ENCODE measurements at regions not wholly inside any gene's neighbourhood (a gene's known extent, or its start where the extent isn't known, plus 50 kb on each side); places are given as distances from the start of the nearest gene placed in this dataset.

- no peak for DNase-seq
- Mint-ChIP-seq H3K4me3 (no peak overlapping the region), H3K9me3 (no peaks in the 10 kb centered on the region), H3K27me3 (no peaks in the 10 kb centered on the region), H3K4me1 (no peaks in the 10 kb centered on the region), H3K27ac (no peak overlapping the region), H3K36me3 (no peaks in the 10 kb centered on the region)
- CTCF ChIA-PET = interaction anchor here (1.3 kb wide), 1 partner anchor 10 kb away, joined by 6 read pairs; no protein-coding TSS in a partner anchor
Measured at GRCh38 chr6:163831736-163832135, 417.2 kb downstream of the QKI start.

- no peak for DNase-seq
- Mint-ChIP-seq H3K27me3 (no peaks in the 10 kb centered on the region), H3K4me3 (no peak overlapping the region), H3K36me3 (no peaks in the 10 kb centered on the region), H3K9me3 (no peaks in the 10 kb centered on the region), H3K27ac (no peak overlapping the region), H3K4me1 (no peaks in the 10 kb centered on the region)
- CTCF ChIA-PET = no interaction called here
Measured at GRCh38 chr6:163830641-163831040, 416.1 kb downstream of the QKI start.

- no peaks in the 10 kb centered on the region for H3K4me1 Mint-ChIP-seq
- H3K27ac Mint-ChIP-seq = no peak overlapping the region
- CTCF ChIA-PET = no interaction called here
- no peak for DNase-seq
- H3K27me3 Mint-ChIP-seq = no peaks in the 10 kb centered on the region
- H3K4me3 Mint-ChIP-seq = no peak overlapping the region
- H3K36me3 Mint-ChIP-seq = no peaks in the 10 kb centered on the region
- H3K9me3 Mint-ChIP-seq = no peaks in the 10 kb centered on the region
Measured at GRCh38 chr6:163828038-163828795, 413.7 kb downstream of the QKI start.

GRCh38 chr6:163827143-163827542 lies 412.6 kb downstream of the QKI start:
- DNase-seq = no peak
- CTCF ChIA-PET = no interaction called here
- no peaks in the 10 kb centered on the region for H3K4me1 Mint-ChIP-seq
- no peak overlapping the region for H3K27ac Mint-ChIP-seq
- H3K4me3 Mint-ChIP-seq = no peak overlapping the region
- no peaks in the 10 kb centered on the region for H3K27me3 Mint-ChIP-seq
- no peaks in the 10 kb centered on the region for H3K36me3 Mint-ChIP-seq
- no peaks in the 10 kb centered on the region for H3K9me3 Mint-ChIP-seq

- Mint-ChIP-seq H3K4me3 (no peak overlapping the region), H3K36me3 (no peaks in the 10 kb centered on the region), H3K9me3 (no peaks in the 10 kb centered on the region), H3K27me3 (no peaks in the 10 kb centered on the region), H3K4me1 (no peaks in the 10 kb centered on the region), H3K27ac (no peak overlapping the region)
- CTCF ChIA-PET = no interaction called here
- no peak for DNase-seq
Measured at GRCh38 chr6:163826629-163827028, 412.1 kb downstream of the QKI start.

GRCh38 chr6:163825033-163825432 lies 410.5 kb downstream of the QKI start:
- Mint-ChIP-seq H3K4me1 (no peaks in the 10 kb centered on the region), H3K4me3 (no peak overlapping the region), H3K9me3 (no peaks in the 10 kb centered on the region), H3K27me3 (no peaks in the 10 kb centered on the region), H3K27ac (no peak overlapping the region), H3K36me3 (no peaks in the 10 kb centered on the region)
- no peak for DNase-seq
- CTCF ChIA-PET = no interaction called here

GRCh38 chr6:163823577-163823976 lies 409.1 kb downstream of the QKI start:
- Mint-ChIP-seq H3K27ac (no peak overlapping the region), H3K4me1 (no peaks in the 10 kb centered on the region), H3K36me3 (no peaks in the 10 kb centered on the region), H3K27me3 (no peaks in the 10 kb centered on the region), H3K9me3 (no peaks in the 10 kb centered on the region), H3K4me3 (no peak overlapping the region)
- CTCF ChIA-PET = no interaction called here
- no peak for DNase-seq

GRCh38 chr6:163820745-163821458 lies 406.4 kb downstream of the QKI start:
- Mint-ChIP-seq H3K36me3 (no peaks in the 10 kb centered on the region), H3K27me3 (no peaks in the 10 kb centered on the region), H3K4me3 (no peak overlapping the region), H3K9me3 (no peaks in the 10 kb centered on the region), H3K4me1 (no peaks in the 10 kb centered on the region), H3K27ac (no peak overlapping the region)
- CTCF ChIA-PET = no interaction called here
- DNase-seq = no peak

GRCh38 chr6:163820171-163820570 lies 405.7 kb downstream of the QKI start:
- Mint-ChIP-seq H3K4me3 (no peak overlapping the region), H3K27me3 (no peaks in the 10 kb centered on the region), H3K27ac (no peak overlapping the region), H3K36me3 (no peaks in the 10 kb centered on the region), H3K9me3 (no peaks in the 10 kb centered on the region), H3K4me1 (no peaks in the 10 kb centered on the region)
- DNase-seq = no peak
- CTCF ChIA-PET = no interaction called here

- Mint-ChIP-seq H3K4me1 (no peaks in the 10 kb centered on the region), H3K4me3 (no peak overlapping the region), H3K9me3 (no peaks in the 10 kb centered on the region), H3K27me3 (no peaks in the 10 kb centered on the region), H3K27ac (no peak overlapping the region), H3K36me3 (no peaks in the 10 kb centered on the region)
- DNase-seq = no peak
- CTCF ChIA-PET = no interaction called here
Measured at GRCh38 chr6:163818719-163819118, 404.2 kb downstream of the QKI start.

GRCh38 chr6:163816441-163816840 lies 401.9 kb downstream of the QKI start:
- DNase-seq = no peak
- no peaks in the 10 kb centered on the region for H3K4me1 Mint-ChIP-seq
- no peaks in the 10 kb centered on the region for H3K9me3 Mint-ChIP-seq
- CTCF ChIA-PET = no interaction called here
- no peak overlapping the region for H3K4me3 Mint-ChIP-seq
- no peaks in the 10 kb centered on the region for H3K36me3 Mint-ChIP-seq
- H3K27ac Mint-ChIP-seq = no peak overlapping the region
- H3K27me3 Mint-ChIP-seq = no peaks in the 10 kb centered on the region

GRCh38 chr6:163815796-163816195 lies 401.3 kb downstream of the QKI start:
- Mint-ChIP-seq H3K9me3 (no peaks in the 10 kb centered on the region), H3K36me3 (no peaks in the 10 kb centered on the region), H3K4me1 (no peaks in the 10 kb centered on the region), H3K27ac (no peak overlapping the region), H3K4me3 (no peak overlapping the region), H3K27me3 (no peaks in the 10 kb centered on the region)
- DNase-seq = no peak
- CTCF ChIA-PET = no interaction called here

- no peak overlapping the region for H3K27ac Mint-ChIP-seq
Measured at GRCh38 chr6:163814494-163815364, 400.2 kb downstream of the QKI start.

GRCh38 chr6:163813979-163814493 lies 399.5 kb downstream of the QKI start:
- no peaks in the 10 kb centered on the region for H3K4me1 Mint-ChIP-seq
- H3K27me3 Mint-ChIP-seq = no peaks in the 10 kb centered on the region
- no peak for DNase-seq
- no peaks in the 10 kb centered on the region for H3K9me3 Mint-ChIP-seq
- CTCF ChIA-PET = no interaction called here
- no peak overlapping the region for H3K27ac Mint-ChIP-seq
- no peaks in the 10 kb centered on the region for H3K36me3 Mint-ChIP-seq
- no peak overlapping the region for H3K4me3 Mint-ChIP-seq

More at GRCh38 chr6:163814494-163815364, 400.2 kb downstream of the QKI start:
- CTCF ChIA-PET = no interaction called here
- no peak overlapping the region for H3K4me3 Mint-ChIP-seq
- H3K36me3 Mint-ChIP-seq = no peaks in the 10 kb centered on the region
- DNase-seq = no peak
- no peaks in the 10 kb centered on the region for H3K4me1 Mint-ChIP-seq
- H3K27me3 Mint-ChIP-seq = no peaks in the 10 kb centered on the region
- H3K9me3 Mint-ChIP-seq = no peaks in the 10 kb centered on the region

Measured in activated naive CD4-positive, alpha-beta T cell treated with anti-CD3 and anti-CD28 coated beads, Interleukin-2, amount 10 ng/mL, durations not matched to agents 7 days and 5 days (primary cell).